HCT116 (cell line): ENCODE measurements at regions not wholly inside any gene's neighbourhood (a gene's known extent, or its start where the extent isn't known, plus 50 kb on each side); places are given as distances from the start of the nearest gene placed in this dataset.

ENCODE experiments used
- ATF3 ChIP-seq: IDR thresholded peaks from 2 replicates; pipeline ENCODE4 v1.6.1; 2012
- CBX3 ChIP-seq: IDR thresholded peaks from 2 replicates; pipeline ENCODE4 v1.6.1; 2012; ENCODE audit warnings: low read depth
- CEBPB ChIP-seq: IDR thresholded peaks from 2 replicates; pipeline ENCODE4 v1.6.1; 2012; ENCODE audit warnings: low read depth
- CTCF ChIP-seq, 3 experiments: fragments of 200-600 bp in 1 of 3; sonication (generic) in 1 of 3; IDR thresholded peaks in 2 of 3; conservative IDR thresholded peaks in 1 of 3; 2 replicates each; pipeline ENCODE4 v1.5.1; 2012 to 2017; ENCODE audit warnings: low read depth in 2 of 3, low read length in 2 of 3, antibody characterized with exemption in 1 of 3, borderline replicate concordance in 1 of 3, control low read depth in 1 of 3, mild to moderate bottlenecking in 1 of 3, mixed read lengths in 1 of 3, mixed run types in 1 of 3, moderate library complexity in 1 of 3; ENCODE audit not compliant: insufficient read depth in 1 of 3
- EZH2 ChIP-seq: fragments of 200-600 bp; sonication (generic); IDR thresholded peaks from 2 replicates; pipeline ENCODE4 v1.6.1; 2017; ENCODE audit warnings: antibody characterized with exemption, mixed run types
- FOSL1 ChIP-seq: IDR thresholded peaks from 2 replicates; pipeline ENCODE4 v1.6.1; 2012; ENCODE audit warnings: low read depth
- JUND ChIP-seq: IDR thresholded peaks from 2 replicates; pipeline ENCODE4 v1.6.1; 2012
- MAX ChIP-seq: IDR thresholded peaks from 2 replicates; pipeline ENCODE4 v1.6.1; 2012
- POLR2A ChIP-seq: IDR thresholded peaks from 2 replicates; pipeline ENCODE4 v1.7.0; 2011; ENCODE audit warnings: borderline replicate concordance; ENCODE audit not compliant: insufficient read depth, insufficient read length; ENCODE audit errors: extremely low read depth
- POLR2AphosphoS5 ChIP-seq: IDR thresholded peaks from 2 replicates; pipeline ENCODE4 v1.6.1; 2011; ENCODE audit warnings: mild to moderate bottlenecking, low read depth, low read length, moderate library complexity
- RAD21 ChIP-seq: IDR thresholded peaks from 2 replicates; pipeline ENCODE4 v1.6.1; 2012; ENCODE audit warnings: low read depth, mild to moderate bottlenecking
- SIN3A ChIP-seq: IDR thresholded peaks from 2 replicates; pipeline ENCODE4 v1.6.1; 2012; ENCODE audit warnings: low read depth
- YY1 ChIP-seq: IDR thresholded peaks from 2 replicates; pipeline ENCODE4 v1.6.1; 2011; ENCODE audit warnings: low read length, low read depth, moderate library complexity, mild to moderate bottlenecking; ENCODE audit not compliant: insufficient replicate concordance; ENCODE audit errors: extremely low read depth

GRCh38 chr2:19738707-19739106, 163.1 kb downstream of the TTC32 start:
- TF ChIP-seq RAD21 (no peak), ATF3 (no peak), CTCF (IDR thresholded peaks at IDR 0.05 in 2 of 3, conservative IDR thresholded peaks at IDR 0.05 in 1 of 3; ENCODE audit: borderline replicate concordance in 1 of 3, insufficient read depth in 1 of 3, low read depth in 2 of 3, low read length in 2 of 3) (no peak), SIN3A (no peak), EZH2 (no peak), YY1 (no peak), FOSL1 (no peak), MAX (no peak), POLR2A (no peak), CBX3 (no peak), POLR2AphosphoS5 (no peak), JUND (no peak), CEBPB (no peak)
